ENCODE measurements at regions not wholly inside any gene's neighbourhood (a gene's known extent, or its start where the extent isn't known, plus 50 kb on each side); places are given as distances from the start of the nearest gene placed in this dataset.

DNA sequence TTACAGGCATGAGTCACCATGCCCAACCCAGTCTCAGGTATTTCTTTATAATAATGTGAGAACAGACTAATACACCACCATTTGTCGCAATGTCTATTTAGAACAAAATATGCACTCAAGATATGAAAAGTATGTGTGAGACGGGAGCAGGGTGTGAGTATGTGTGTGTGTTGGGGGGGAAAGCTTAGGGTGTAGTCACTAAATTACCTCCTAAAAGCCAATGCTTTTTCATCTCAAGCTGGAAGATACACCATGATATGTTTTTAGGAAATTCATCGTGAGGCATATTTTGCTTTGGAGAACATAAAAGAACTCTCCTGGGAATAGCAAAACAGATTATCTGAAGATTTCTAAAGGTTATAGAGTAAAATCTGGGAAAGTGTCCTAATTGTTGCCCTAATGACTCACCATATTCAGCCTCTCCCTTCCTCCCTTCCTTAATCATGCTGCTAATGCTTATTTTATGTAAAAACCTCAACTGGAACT, 262.7 kb downstream of the PDHA2 start:
- TF ChIP-seq, protein P1, sequence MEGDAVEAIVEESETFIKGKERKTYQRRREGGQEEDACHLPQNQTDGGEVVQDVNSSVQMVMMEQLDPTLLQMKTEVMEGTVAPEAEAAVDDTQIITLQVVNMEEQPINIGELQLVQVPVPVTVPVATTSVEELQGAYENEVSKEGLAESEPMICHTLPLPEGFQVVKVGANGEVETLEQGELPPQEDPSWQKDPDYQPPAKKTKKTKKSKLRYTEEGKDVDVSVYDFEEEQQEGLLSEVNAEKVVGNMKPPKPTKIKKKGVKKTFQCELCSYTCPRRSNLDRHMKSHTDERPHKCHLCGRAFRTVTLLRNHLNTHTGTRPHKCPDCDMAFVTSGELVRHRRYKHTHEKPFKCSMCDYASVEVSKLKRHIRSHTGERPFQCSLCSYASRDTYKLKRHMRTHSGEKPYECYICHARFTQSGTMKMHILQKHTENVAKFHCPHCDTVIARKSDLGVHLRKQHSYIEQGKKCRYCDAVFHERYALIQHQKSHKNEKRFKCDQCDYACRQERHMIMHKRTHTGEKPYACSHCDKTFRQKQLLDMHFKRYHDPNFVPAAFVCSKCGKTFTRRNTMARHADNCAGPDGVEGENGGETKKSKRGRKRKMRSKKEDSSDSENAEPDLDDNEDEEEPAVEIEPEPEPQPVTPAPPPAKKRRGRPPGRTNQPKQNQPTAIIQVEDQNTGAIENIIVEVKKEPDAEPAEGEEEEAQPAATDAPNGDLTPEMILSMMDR (conservative IDR thresholded peaks at IDR 0.05): no peak
- Histone ChIP-seq H3K27ac (ENCODE audit: low read depth, low read length) (no peak overlapping the region), H3K4me3 (ENCODE audit: low read length) (peak overlapping the region; percentile 22), H3K9ac (ENCODE audit: extremely low read depth, low read length, poor library complexity, severe bottlenecking) (no peak overlapping the region), H3K27me3 (ENCODE audit: control insufficient read depth, insufficient read depth, low read length, poor library complexity, severe bottlenecking) (no peaks in the 10 kb centered on the region), H3K9me3 (ENCODE audit: control insufficient read depth, low read length) (no peaks in the 10 kb centered on the region), H3K4me1 (ENCODE audit: control insufficient read depth, insufficient read depth, low read length) (no peaks in the 10 kb centered on the region), H3K36me3 (ENCODE audit: control insufficient read depth, insufficient read depth, low read length) (no peaks in the 10 kb centered on the region)
- Mint-ChIP-seq H3K4me3 (no peak overlapping the region), H3K36me3 (ENCODE audit: low read depth) (no peaks in the 10 kb centered on the region), H3K4me1 (peaks cover 8% of the 10 kb centered on the region), H3K9me3 (no peaks in the 10 kb centered on the region), H3K27me3 (ENCODE audit: insufficient read depth) (no peaks in the 10 kb centered on the region), H3K27ac (no peak overlapping the region)
- 100% methylated on average over 1 to 3 of the region's 3 CpGs for WGBS, 2 experiments (ENCODE audit: insufficient coverage in 1 of 2, insufficient read length in 1 of 2)
- no peak for DNase-seq

GRCh38 chr4:96103086-96103485, 263.2 kb downstream of the PDHA2 start:
- 84 to 100% methylated on average over 3 to 5 of the region's 5 CpGs for WGBS, 2 experiments (ENCODE audit: insufficient coverage in 1 of 2, insufficient read length in 1 of 2)

DNA sequence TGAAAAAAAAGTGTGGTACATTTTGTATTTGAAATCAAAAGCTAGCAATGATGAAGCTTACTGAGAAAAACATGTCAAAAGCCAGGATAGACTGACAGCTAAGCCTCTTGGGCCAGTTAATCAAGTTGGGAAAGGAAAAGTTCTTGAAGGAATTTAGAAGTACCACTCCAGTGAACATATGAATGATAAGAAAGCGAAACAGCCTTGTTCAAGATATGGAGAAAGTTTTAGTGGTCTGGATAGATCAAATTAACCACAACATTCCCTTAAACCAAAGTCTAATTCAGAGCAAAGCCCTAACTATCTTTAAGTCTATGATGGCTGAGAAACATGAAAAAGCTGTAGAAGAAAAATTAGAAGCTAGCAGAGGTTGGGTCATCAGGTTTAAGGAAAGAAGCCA, 268.3 kb downstream of the PDHA2 start:
- Histone ChIP-seq H3K27me3 (ENCODE audit: control insufficient read depth, insufficient read depth, low read length, poor library complexity, severe bottlenecking) (no peaks in the 10 kb centered on the region), H3K4me3 (ENCODE audit: low read length) (no peak overlapping the region), H3K4me1 (ENCODE audit: control insufficient read depth, insufficient read depth, low read length) (no peaks in the 10 kb centered on the region), H3K9me3 (ENCODE audit: control insufficient read depth, low read length) (peaks cover 13% of the 10 kb centered on the region), H3K36me3 (ENCODE audit: control insufficient read depth, insufficient read depth, low read length) (no peaks in the 10 kb centered on the region), H3K9ac (ENCODE audit: extremely low read depth, low read length, poor library complexity, severe bottlenecking) (no peak overlapping the region), H3K27ac (ENCODE audit: low read depth, low read length) (no peak overlapping the region)
- 100% methylated on average over 1 of the region's 1 CpG; no CpG with 5 or more reads in 1 of the 2 experiments for WGBS, 2 experiments (ENCODE audit: insufficient coverage in 1 of 2, insufficient read length in 1 of 2)
- Mint-ChIP-seq H3K4me3 (no peak overlapping the region), H3K9me3 (no peaks in the 10 kb centered on the region), H3K27me3 (ENCODE audit: insufficient read depth) (no peaks in the 10 kb centered on the region), H3K27ac (no peak overlapping the region), H3K4me1 (peaks cover 4% of the 10 kb centered on the region), H3K36me3 (ENCODE audit: low read depth) (no peaks in the 10 kb centered on the region)
- TF ChIP-seq, protein P1 (conservative IDR thresholded peaks at IDR 0.05): no peak
- DNase-seq: no peak

More at GRCh38 chr4:96103086-96103485, 263.2 kb downstream of the PDHA2 start:
- no peaks in the 10 kb centered on the region for H3K9me3 ChIP-seq (ENCODE audit: control insufficient read depth, low read length)
- no peaks in the 10 kb centered on the region for H3K36me3 ChIP-seq (ENCODE audit: control insufficient read depth, insufficient read depth, low read length)
- DNase-seq: no peak
- Mint-ChIP-seq H3K27me3 (ENCODE audit: insufficient read depth) (no peaks in the 10 kb centered on the region), H3K4me1 (peaks cover 8% of the 10 kb centered on the region), H3K27ac (no peak overlapping the region), H3K4me3 (no peak overlapping the region), H3K36me3 (ENCODE audit: low read depth) (no peaks in the 10 kb centered on the region), H3K9me3 (no peaks in the 10 kb centered on the region)
- no peak overlapping the region for H3K9ac ChIP-seq (ENCODE audit: extremely low read depth, low read length, poor library complexity, severe bottlenecking)
- no peak overlapping the region for H3K27ac ChIP-seq (ENCODE audit: low read depth, low read length)
- H3K27me3 ChIP-seq (ENCODE audit: control insufficient read depth, insufficient read depth, low read length, poor library complexity, severe bottlenecking): no peaks in the 10 kb centered on the region
- TF ChIP-seq, protein P1 (conservative IDR thresholded peaks at IDR 0.05): no peak
- no peaks in the 10 kb centered on the region for H3K4me1 ChIP-seq (ENCODE audit: control insufficient read depth, insufficient read depth, low read length)
- peak overlapping the region; percentile 22 for H3K4me3 ChIP-seq (ENCODE audit: low read length)
